Sigmoid colon (tissue), 6 donors: ENCODE measurements at regions not wholly inside any gene's neighbourhood (a gene's known extent, or its start where the extent isn't known, plus 50 kb on each side); places are given as distances from the start of the nearest gene placed in this dataset.

Source experiments
- DNase-seq: peaks from one replicate; pipeline ENCODE4 v3.0.0-alpha.2; 2019
- H3K27ac ChIP-seq, 4 donors: fragments of 200-600 bp; sonication (generic); one replicate each; pipeline ENCODE4 v1.5.1; 2016 to 2019; ENCODE audit warnings: mild to moderate bottlenecking in 1 of 4
- H3K27me3 ChIP-seq, 3 donors: fragments of 200-600 bp; sonication (generic); one replicate each; pipeline ENCODE4 v1.5.1; 2019; ENCODE audit warnings: mild to moderate bottlenecking in 1 of 3
- H3K36me3 ChIP-seq, 4 donors: fragments of 200-600 bp; sonication (generic); one replicate each; pipeline ENCODE4 v1.5.1; 2016 to 2019
- H3K4me1 ChIP-seq, 4 donors: fragments of 200-600 bp; sonication (generic); one replicate each; pipeline ENCODE4 v1.5.1; 2017 to 2019
- H3K4me3 ChIP-seq, 4 donors: fragments of 200-600 bp; sonication (generic); one replicate each; pipeline ENCODE4 v1.5.1; 2017 to 2019; ENCODE audit warnings: mild to moderate bottlenecking in 2 of 4, moderate library complexity in 1 of 4
- H3K9me3 ChIP-seq, 4 donors: fragments of 200-600 bp in 3 of 4; sonication (generic) in 3 of 4; one replicate each; pipeline versions ENCODE4 v1.5.1 to v1.6.1; 2013 to 2019
- EP300 ChIP-seq, 4 donors: sonication (generic); formaldehyde crosslinking; IDR thresholded peaks; one replicate each; pipeline ENCODE4 v1.6.1; 2017; ENCODE audit warnings: antibody characterized with exemption in 4 of 4
- POLR2A ChIP-seq, 2 donors: fragments of 450-650 bp; IDR thresholded peaks; one replicate each; pipeline ENCODE4 v1.6.1; 2016; ENCODE audit warnings: antibody characterized with exemption in 2 of 2, mild to moderate bottlenecking in 2 of 2, moderate library complexity in 2 of 2
- POLR2AphosphoS5 ChIP-seq, 4 donors: sonication (generic); formaldehyde crosslinking; IDR thresholded peaks; one replicate each; pipeline ENCODE4 v1.6.1; 2017; ENCODE audit warnings: antibody characterized with exemption in 4 of 4
- WGBS, 2 donors: extraction: QIAGEN DNeasy Blood & Tissue Kit; methylation state at CpG; one replicate each; pipeline ENCODE4 v1.1.7; 2013; 5-methylcytosine and 5-hydroxymethylcytosine counted together
- intact Hi-C: fragments of 100-400 bp; cut with DNase I; formaldehyde crosslinking; loops from one replicate; pipeline ENCODE4 v1.15.1; 2023
- TF ChIP-seq, protein P1 (sequence below), 4 experiments: fragments of 450-650 bp in 3 of 4; fragments of 200-600 bp in 1 of 4; IDR thresholded peaks; one replicate each; pipeline ENCODE4 v1.5.1; 2016 to 2019; ENCODE audit warnings: antibody characterized with exemption in 4 of 4, mild to moderate bottlenecking in 3 of 4, moderate library complexity in 2 of 4
- donor health status: healthy with polysubstance abuse.
- donor health status: healthy.

DNA sequence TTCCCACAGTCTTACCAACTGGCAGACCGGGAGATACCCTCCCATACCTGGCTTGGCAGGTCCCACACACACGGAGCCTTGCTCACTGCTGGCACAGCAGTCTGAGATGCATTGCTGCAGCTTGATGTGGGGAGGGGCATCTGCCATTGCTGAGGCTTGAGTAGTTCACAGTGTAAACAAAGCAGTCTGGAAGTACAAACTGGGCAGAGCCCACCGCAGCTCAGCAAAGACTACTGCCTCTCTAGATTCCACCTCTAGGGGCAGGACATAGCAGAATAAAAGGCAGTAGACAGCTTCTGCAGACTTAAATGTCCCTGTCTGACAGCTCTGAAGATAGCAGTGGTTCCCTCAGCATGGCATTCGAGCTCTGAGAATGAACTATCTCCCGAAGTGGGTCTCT is 69.6 kb upstream of the RELN start:
- Histone ChIP-seq H3K9me3 (no peaks in the 10 kb centered on the region), H3K27me3 (no peaks in the 10 kb centered on the region), H3K4me1 (no peaks in the 10 kb centered on the region), H3K4me3 (no peak overlapping the region), H3K27ac (no peak overlapping the region), H3K36me3 (no peaks in the 10 kb centered on the region)
- intact Hi-C loops = no loop called here
- TF ChIP-seq EP300 (IDR thresholded peaks at IDR 0.05) (no peak), POLR2AphosphoS5 (IDR thresholded peaks at IDR 0.05) (no peak), POLR2A (IDR thresholded peaks at IDR 0.05) (no peak)
- TF ChIP-seq, protein P1, sequence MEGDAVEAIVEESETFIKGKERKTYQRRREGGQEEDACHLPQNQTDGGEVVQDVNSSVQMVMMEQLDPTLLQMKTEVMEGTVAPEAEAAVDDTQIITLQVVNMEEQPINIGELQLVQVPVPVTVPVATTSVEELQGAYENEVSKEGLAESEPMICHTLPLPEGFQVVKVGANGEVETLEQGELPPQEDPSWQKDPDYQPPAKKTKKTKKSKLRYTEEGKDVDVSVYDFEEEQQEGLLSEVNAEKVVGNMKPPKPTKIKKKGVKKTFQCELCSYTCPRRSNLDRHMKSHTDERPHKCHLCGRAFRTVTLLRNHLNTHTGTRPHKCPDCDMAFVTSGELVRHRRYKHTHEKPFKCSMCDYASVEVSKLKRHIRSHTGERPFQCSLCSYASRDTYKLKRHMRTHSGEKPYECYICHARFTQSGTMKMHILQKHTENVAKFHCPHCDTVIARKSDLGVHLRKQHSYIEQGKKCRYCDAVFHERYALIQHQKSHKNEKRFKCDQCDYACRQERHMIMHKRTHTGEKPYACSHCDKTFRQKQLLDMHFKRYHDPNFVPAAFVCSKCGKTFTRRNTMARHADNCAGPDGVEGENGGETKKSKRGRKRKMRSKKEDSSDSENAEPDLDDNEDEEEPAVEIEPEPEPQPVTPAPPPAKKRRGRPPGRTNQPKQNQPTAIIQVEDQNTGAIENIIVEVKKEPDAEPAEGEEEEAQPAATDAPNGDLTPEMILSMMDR (IDR thresholded peaks at IDR 0.05) = no peak
- 50 to 62% methylated on average over 5 of the region's 5 CpGs for WGBS, 2 donors
- no peak for DNase-seq

- no peak for DNase-seq
- WGBS, 2 donors = 84 to 93% methylated on average over 1 of the region's 1 CpG
- Histone ChIP-seq H3K27me3 (no peaks in the 10 kb centered on the region), H3K4me3 (no peak overlapping the region), H3K4me1 (no peaks in the 10 kb centered on the region), H3K36me3 (no peaks in the 10 kb centered on the region), H3K27ac (no peak overlapping the region), H3K9me3 (no peaks in the 10 kb centered on the region)
- TF ChIP-seq, protein P1 (IDR thresholded peaks at IDR 0.05) = no peak
- TF ChIP-seq POLR2AphosphoS5 (IDR thresholded peaks at IDR 0.05) (no peak), POLR2A (IDR thresholded peaks at IDR 0.05) (no peak), EP300 (IDR thresholded peaks at IDR 0.05) (no peak)
- intact Hi-C loops = no loop called here
Measured at GRCh38 chr7:104054362-104054761, 64.9 kb upstream of the RELN start.

DNA sequence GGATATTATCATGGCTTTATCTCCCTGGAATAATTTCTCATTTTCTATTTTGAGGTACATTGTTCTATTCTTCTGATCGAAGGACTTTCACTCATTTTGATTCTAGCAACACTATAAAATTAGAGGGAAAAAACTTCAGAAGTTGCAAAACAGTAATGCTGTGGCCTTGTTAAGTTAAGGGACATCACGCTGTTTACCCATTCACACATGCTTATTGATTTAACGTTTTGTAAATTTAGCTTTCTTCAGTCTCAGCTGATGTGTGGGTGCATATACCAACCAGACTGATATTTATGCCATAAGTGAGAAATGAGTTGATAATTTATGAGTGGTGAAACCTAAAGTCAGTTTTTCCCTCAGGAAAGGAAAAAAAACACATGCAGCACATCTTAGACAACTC is 63.5 kb upstream of the RELN start:
- H3K27me3 ChIP-seq = no peaks in the 10 kb centered on the region
- H3K4me3 ChIP-seq = no peak overlapping the region
- no peaks in the 10 kb centered on the region for H3K4me1 ChIP-seq
- no peak overlapping the region for H3K27ac ChIP-seq
- H3K36me3 ChIP-seq = no peaks in the 10 kb centered on the region
- TF ChIP-seq, protein P1 (IDR thresholded peaks at IDR 0.05) = no peak
- TF ChIP-seq POLR2A (IDR thresholded peaks at IDR 0.05) (no peak), EP300 (IDR thresholded peaks at IDR 0.05) (no peak), POLR2AphosphoS5 (IDR thresholded peaks at IDR 0.05) (no peak)
- 75 to 82% methylated on average over 3 of the region's 3 CpGs for WGBS, 2 donors
- intact Hi-C loops = no loop called here
- DNase-seq = no peak
- H3K9me3 ChIP-seq = no peaks in the 10 kb centered on the region

DNA sequence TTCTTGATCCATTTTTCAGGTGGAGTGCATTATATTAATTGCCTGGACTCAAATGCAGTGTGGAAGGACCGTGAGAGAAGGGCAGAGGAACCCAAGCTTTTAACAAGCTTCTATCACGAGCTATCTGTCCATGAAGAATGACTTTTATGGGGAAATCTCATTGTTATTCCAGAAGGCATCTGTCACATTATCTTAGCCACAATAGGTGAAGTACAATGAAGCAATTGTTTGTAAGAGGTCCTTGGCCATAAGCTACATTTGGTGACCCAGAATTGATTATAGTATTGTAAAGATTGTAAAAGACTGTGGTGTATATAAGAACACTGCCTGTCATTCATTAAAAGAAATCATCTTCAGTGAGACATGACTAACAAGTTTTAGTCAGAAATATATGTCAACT is 58.6 kb upstream of the RELN start:
- Histone ChIP-seq H3K4me1 (no peaks in the 10 kb centered on the region), H3K36me3 (no peaks in the 10 kb centered on the region), H3K4me3 (no peak overlapping the region), H3K27ac (no peak overlapping the region), H3K27me3 (no peaks in the 10 kb centered on the region), H3K9me3 (no peaks in the 10 kb centered on the region)
- TF ChIP-seq EP300 (IDR thresholded peaks at IDR 0.05) (no peak), POLR2A (IDR thresholded peaks at IDR 0.05) (no peak), POLR2AphosphoS5 (IDR thresholded peaks at IDR 0.05) (no peak)
- TF ChIP-seq, protein P1 (IDR thresholded peaks at IDR 0.05) = no peak
- no peak for DNase-seq
- 6 to 48% methylated on average over 2 of the region's 2 CpGs for WGBS, 2 donors
- intact Hi-C loops = no loop called here

- Histone ChIP-seq H3K4me1 (peaks cover 0 to 12% (median 5%) of the 10 kb centered on the region in 4 donors), H3K27me3 (no peaks in the 10 kb centered on the region), H3K9me3 (no peaks in the 10 kb centered on the region), H3K36me3 (no peaks in the 10 kb centered on the region), H3K27ac (no peak overlapping the region), H3K4me3 (no peak overlapping the region)
- 81 to 83% methylated on average over 3 of the region's 3 CpGs for WGBS, 2 donors
- intact Hi-C loops = no loop called here
- no peak for DNase-seq
- no peak for TF ChIP-seq EP300 (IDR thresholded peaks at IDR 0.05)
- TF ChIP-seq, protein P1 (IDR thresholded peaks at IDR 0.05) = no peak
- TF ChIP-seq POLR2AphosphoS5 (IDR thresholded peaks at IDR 0.05) = no peak
- no peak for TF ChIP-seq POLR2A (IDR thresholded peaks at IDR 0.05)
Measured at GRCh38 chr7:104045183-104045582, 55.7 kb upstream of the RELN start.
